ENCODE measurements at regions not wholly inside any gene's neighbourhood (a gene's known extent, or its start where the extent isn't known, plus 50 kb on each side); places are given as distances from the start of the nearest gene placed in this dataset.

- no peaks in the 10 kb centered on the region for H3K79me2 ChIP-seq (ENCODE audit: insufficient read depth, low read length)
- H3K9me3 ChIP-seq (ENCODE audit: low read length): peaks cover 99% of the 10 kb centered on the region
- H3K4me3 ChIP-seq (replicated peaks in 1 of 3; ENCODE audit: insufficient read depth in 1 of 3, low read depth in 2 of 3, low read length in 3 of 3): no peak overlapping the region
- no peak for ATAC-seq
- no peaks in the 10 kb centered on the region for H3K4me1 ChIP-seq (ENCODE audit: insufficient read depth, low read length)
- intact Hi-C loops (cut with micrococcal nuclease; ENCODE audit: unreplicated experiment): no loop called here
- WGBS (ENCODE audit: low lambda C conversion rate): 3% methylated on average over 3 of the region's 3 CpGs
- no peak overlapping the region for H3K4me2 ChIP-seq (ENCODE audit: low read depth, low read length)
- FAIRE-seq: no peak
- no peak overlapping the region for H3K27ac ChIP-seq (ENCODE audit: extremely low read length, insufficient read depth, low read length)
- in situ Hi-C loops (cut with HindIII; ENCODE audit: extremely low pct_ligation_motif_present, low pct_unique_long_range_greater_than_20kb): no loop called here
- H4K20me1 ChIP-seq (ENCODE audit: insufficient read depth, low read length): no peaks in the 10 kb centered on the region
- POLR2A ChIA-PET: no interaction called here
- DNase-seq (ENCODE audit: low spot score): no peak
- no peak overlapping the region for H2AFZ ChIP-seq (ENCODE audit: low read length)
- no TSS peak for BruUV-seq (replicated peaks)
- CTCF ChIA-PET (ENCODE audit: low intra/inter-chr PET ratio, low total read pairs): no interaction called here
- H3K9ac ChIP-seq (ENCODE audit: insufficient read depth, low read depth, low read length): no peak overlapping the region
- no peak for TF ChIP-seq POLR2AphosphoS2 (IDR thresholded peaks at IDR 0.05; ENCODE audit: low read depth, low read length)
- 0 out of 2 replicates have a peak, but pooled peaks have one; percentile 31 for TF ChIP-seq SIN3A (IDR thresholded peaks at IDR 0.05; ENCODE audit: borderline replicate concordance, low read depth, low read length)
- 0 out of 2 replicates have a peak, but pooled peaks have one; percentile 36 for TF ChIP-seq HNRNPL (IDR thresholded peaks at IDR 0.05; ENCODE audit: low read depth, low read length)
- H3K36me3 ChIP-seq (replicated peaks in 1 of 2; ENCODE audit: control insufficient read depth in 1 of 2, insufficient read depth in 2 of 2, low read length in 2 of 2): no peaks in the 10 kb centered on the region
- H3K27me3 ChIP-seq (ENCODE audit: control insufficient read depth in 1 of 2, insufficient read depth in 2 of 2, low read length in 2 of 2): no peaks in the 10 kb centered on the region
Measured at GRCh38 chr14:43161477-43161876, 1345.6 kb downstream of the FSCB start.

GRCh38 chr14:43157661-43158060 is 1349.4 kb downstream of the FSCB start:
- peaks cover 98% of the 10 kb centered on the region for H3K9me3 ChIP-seq (ENCODE audit: low read length)
- in situ Hi-C loops (cut with HindIII; ENCODE audit: extremely low pct_ligation_motif_present, low pct_unique_long_range_greater_than_20kb): no loop called here
- H3K9ac ChIP-seq (ENCODE audit: insufficient read depth, low read depth, low read length): no peak overlapping the region
- no peaks in the 10 kb centered on the region for H3K27me3 ChIP-seq (ENCODE audit: control insufficient read depth in 1 of 2, insufficient read depth in 2 of 2, low read length in 2 of 2)
- H2AFZ ChIP-seq (ENCODE audit: low read length): no peak overlapping the region
- no peaks in the 10 kb centered on the region for H3K4me1 ChIP-seq (ENCODE audit: insufficient read depth, low read length)
- no peaks in the 10 kb centered on the region for H4K20me1 ChIP-seq (ENCODE audit: insufficient read depth, low read length)
- no peak overlapping the region for H3K27ac ChIP-seq (ENCODE audit: extremely low read length, insufficient read depth, low read length)
- ATAC-seq (no peak), FAIRE-seq (no peak), DNase-seq (ENCODE audit: low spot score) (no peak)
- no peak overlapping the region; a peak in 1 of 6 replicates for H3K4me3 ChIP-seq (replicated peaks in 1 of 3; ENCODE audit: insufficient read depth in 1 of 3, low read depth in 2 of 3, low read length in 3 of 3)
- H3K36me3 ChIP-seq (replicated peaks in 1 of 2; ENCODE audit: control insufficient read depth in 1 of 2, insufficient read depth in 2 of 2, low read length in 2 of 2): no peaks in the 10 kb centered on the region
- no TSS peak for BruUV-seq (replicated peaks)
- no peaks in the 10 kb centered on the region for H3K79me2 ChIP-seq (ENCODE audit: insufficient read depth, low read length)
- intact Hi-C loops (cut with micrococcal nuclease; ENCODE audit: unreplicated experiment): no loop called here
- no peak overlapping the region for H3K4me2 ChIP-seq (ENCODE audit: low read depth, low read length)
- WGBS (ENCODE audit: low lambda C conversion rate): 2% methylated on average over 2 of the region's 2 CpGs
- ChIA-PET POLR2A (no interaction called here), CTCF (ENCODE audit: low intra/inter-chr PET ratio, low total read pairs) (no interaction called here)
- TF ChIP-seq IRX3 (CRISPR knock-in tag; IDR thresholded peaks at IDR 0.05; ENCODE audit: borderline replicate concordance, low read depth) (no peak), ZMAT5 (CRISPR knock-in tag; IDR thresholded peaks at IDR 0.05; ENCODE audit: borderline replicate concordance, low read depth) (no peak), EEA1 (CRISPR knock-in tag; IDR thresholded peaks at IDR 0.05; ENCODE audit: borderline replicate concordance) (no peak), PREB (CRISPR knock-in tag; IDR thresholded peaks at IDR 0.05) (no peak), HNRNPLL (IDR thresholded peaks at IDR 0.05; ENCODE audit: low read depth, low read length, poor library complexity, severe bottlenecking) (no peak), ZNF879 (CRISPR knock-in tag; IDR thresholded peaks at IDR 0.05) (no peak), HHEX (CRISPR knock-in tag; IDR thresholded peaks at IDR 0.05) (no peak), ZFX (CRISPR knock-in tag; IDR thresholded peaks at IDR 0.05; ENCODE audit: low read depth) (no peak), HNRNPH1 (optimal IDR thresholded peaks at IDR 0.05; ENCODE audit: low read depth, low read length) (no peak), SALL1 (CRISPR knock-in tag; IDR thresholded peaks at IDR 0.05) (no peak), ZFP36L2 (CRISPR knock-in tag; IDR thresholded peaks at IDR 0.05) (no peak), EZH2 (conservative IDR thresholded peaks at IDR 0.05; ENCODE audit: low read depth, low read length) (no peak), ZNF747 (CRISPR knock-in tag; IDR thresholded peaks at IDR 0.05; ENCODE audit: borderline replicate concordance) (no peak), CCAR2 (optimal IDR thresholded peaks at IDR 0.05; ENCODE audit: low read depth, low read length) (no peak), ZNF335 (CRISPR knock-in tag; IDR thresholded peaks at IDR 0.05) (no peak), ZNF383 (CRISPR knock-in tag; IDR thresholded peaks at IDR 0.05; ENCODE audit: borderline replicate concordance) (no peak)
